ENCODE measurements at regions not wholly inside any gene's neighbourhood (a gene's known extent, or its start where the extent isn't known, plus 50 kb on each side); places are given as distances from the start of the nearest gene placed in this dataset.

DNA sequence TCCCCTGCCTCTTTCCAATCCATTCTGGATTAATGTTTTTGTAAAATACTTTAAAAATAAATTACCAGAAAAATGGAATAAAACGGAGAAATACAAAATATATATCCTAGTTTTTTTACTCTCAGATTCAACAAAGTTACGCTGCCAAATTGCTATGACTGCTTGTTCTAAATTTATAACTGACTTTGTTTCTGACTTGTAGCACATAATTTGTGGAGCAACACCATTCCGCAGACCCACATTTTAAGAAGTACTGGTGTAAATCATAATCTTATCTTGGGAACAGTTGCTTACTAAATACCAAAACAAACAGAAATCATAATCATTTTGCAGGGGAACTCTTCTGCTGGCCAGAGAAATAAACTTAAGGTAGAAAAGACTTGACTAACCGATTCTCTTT lies 339.4 kb upstream of the CBLB start:
- TF ChIP-seq EZH2 (IDR thresholded peaks at IDR 0.05; ENCODE audit: low read depth, unreplicated experiment) (no peak), ZNF114 (CRISPR knock-in tag; IDR thresholded peaks at IDR 0.05) (no peak), POLR2AphosphoS5 (IDR thresholded peaks at IDR 0.05; ENCODE audit: low read depth) (no peak), ZNF331 (CRISPR knock-in tag; IDR thresholded peaks at IDR 0.05; ENCODE audit: low read depth) (no peak), STAT1 (IDR thresholded peaks at IDR 0.05; ENCODE audit: unreplicated experiment) (no peak), EZH2phosphoT487 (IDR thresholded peaks at IDR 0.05; ENCODE audit: unreplicated experiment) (no peak), CREB1 (CRISPR knock-in tag; IDR thresholded peaks at IDR 0.05; ENCODE audit: low read depth) (no peak), JUNB (IDR thresholded peaks at IDR 0.05; ENCODE audit: unreplicated experiment) (no peak)
- TF ChIP-seq, protein P1, sequence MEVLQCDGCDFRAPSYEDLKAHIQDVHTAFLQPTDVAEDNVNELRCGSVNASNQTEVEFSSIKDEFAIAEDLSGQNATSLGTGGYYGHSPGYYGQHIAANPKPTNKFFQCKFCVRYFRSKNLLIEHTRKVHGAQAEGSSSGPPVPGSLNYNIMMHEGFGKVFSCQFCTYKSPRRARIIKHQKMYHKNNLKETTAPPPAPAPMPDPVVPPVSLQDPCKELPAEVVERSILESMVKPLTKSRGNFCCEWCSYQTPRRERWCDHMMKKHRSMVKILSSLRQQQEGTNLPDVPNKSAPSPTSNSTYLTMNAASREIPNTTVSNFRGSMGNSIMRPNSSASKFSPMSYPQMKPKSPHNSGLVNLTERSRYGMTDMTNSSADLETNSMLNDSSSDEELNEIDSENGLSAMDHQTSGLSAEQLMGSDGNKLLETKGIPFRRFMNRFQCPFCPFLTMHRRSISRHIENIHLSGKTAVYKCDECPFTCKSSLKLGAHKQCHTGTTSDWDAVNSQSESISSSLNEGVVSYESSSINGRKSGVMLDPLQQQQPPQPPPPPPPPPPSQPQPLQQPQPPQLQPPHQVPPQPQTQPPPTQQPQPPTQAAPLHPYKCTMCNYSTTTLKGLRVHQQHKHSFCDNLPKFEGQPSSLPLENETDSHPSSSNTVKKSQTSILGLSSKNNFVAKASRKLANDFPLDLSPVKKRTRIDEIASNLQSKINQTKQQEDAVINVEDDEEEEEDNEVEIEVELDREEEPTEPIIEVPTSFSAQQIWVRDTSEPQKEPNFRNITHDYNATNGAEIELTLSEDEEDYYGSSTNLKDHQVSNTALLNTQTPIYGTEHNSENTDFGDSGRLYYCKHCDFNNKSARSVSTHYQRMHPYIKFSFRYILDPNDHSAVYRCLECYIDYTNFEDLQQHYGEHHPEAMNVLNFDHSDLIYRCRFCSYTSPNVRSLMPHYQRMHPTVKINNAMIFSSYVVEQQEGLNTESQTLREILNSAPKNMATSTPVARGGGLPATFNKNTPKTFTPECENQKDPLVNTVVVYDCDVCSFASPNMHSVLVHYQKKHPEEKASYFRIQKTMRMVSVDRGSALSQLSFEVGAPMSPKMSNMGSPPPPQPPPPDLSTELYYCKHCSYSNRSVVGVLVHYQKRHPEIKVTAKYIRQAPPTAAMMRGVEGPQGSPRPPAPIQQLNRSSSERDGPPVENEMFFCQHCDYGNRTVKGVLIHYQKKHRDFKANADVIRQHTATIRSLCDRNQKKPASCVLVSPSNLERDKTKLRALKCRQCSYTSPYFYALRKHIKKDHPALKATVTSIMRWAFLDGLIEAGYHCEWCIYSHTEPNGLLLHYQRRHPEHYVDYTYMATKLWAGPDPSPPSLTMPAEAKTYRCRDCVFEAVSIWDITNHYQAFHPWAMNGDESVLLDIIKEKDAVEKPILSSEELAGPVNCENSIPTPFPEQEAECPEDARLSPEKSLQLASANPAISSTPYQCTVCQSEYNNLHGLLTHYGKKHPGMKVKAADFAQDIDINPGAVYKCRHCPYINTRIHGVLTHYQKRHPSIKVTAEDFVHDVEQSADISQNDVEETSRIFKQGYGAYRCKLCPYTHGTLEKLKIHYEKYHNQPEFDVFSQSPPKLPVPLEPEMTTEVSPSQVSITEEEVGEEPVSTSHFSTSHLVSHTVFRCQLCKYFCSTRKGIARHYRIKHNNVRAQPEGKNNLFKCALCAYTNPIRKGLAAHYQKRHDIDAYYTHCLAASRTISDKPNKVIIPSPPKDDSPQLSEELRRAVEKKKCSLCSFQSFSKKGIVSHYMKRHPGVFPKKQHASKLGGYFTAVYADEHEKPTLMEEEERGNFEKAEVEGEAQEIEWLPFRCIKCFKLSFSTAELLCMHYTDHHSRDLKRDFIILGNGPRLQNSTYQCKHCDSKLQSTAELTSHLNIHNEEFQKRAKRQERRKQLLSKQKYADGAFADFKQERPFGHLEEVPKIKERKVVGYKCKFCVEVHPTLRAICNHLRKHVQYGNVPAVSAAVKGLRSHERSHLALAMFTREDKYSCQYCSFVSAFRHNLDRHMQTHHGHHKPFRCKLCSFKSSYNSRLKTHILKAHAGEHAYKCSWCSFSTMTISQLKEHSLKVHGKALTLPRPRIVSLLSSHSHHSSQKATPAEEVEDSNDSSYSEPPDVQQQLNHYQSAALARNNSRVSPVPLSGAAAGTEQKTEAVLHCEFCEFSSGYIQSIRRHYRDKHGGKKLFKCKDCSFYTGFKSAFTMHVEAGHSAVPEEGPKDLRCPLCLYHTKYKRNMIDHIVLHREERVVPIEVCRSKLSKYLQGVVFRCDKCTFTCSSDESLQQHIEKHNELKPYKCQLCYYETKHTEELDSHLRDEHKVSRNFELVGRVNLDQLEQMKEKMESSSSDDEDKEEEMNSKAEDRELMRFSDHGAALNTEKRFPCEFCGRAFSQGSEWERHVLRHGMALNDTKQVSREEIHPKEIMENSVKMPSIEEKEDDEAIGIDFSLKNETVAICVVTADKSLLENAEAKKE (CRISPR knock-in tag; IDR thresholded peaks at IDR 0.05) = no peak
- TF ChIP-seq, protein P2, sequence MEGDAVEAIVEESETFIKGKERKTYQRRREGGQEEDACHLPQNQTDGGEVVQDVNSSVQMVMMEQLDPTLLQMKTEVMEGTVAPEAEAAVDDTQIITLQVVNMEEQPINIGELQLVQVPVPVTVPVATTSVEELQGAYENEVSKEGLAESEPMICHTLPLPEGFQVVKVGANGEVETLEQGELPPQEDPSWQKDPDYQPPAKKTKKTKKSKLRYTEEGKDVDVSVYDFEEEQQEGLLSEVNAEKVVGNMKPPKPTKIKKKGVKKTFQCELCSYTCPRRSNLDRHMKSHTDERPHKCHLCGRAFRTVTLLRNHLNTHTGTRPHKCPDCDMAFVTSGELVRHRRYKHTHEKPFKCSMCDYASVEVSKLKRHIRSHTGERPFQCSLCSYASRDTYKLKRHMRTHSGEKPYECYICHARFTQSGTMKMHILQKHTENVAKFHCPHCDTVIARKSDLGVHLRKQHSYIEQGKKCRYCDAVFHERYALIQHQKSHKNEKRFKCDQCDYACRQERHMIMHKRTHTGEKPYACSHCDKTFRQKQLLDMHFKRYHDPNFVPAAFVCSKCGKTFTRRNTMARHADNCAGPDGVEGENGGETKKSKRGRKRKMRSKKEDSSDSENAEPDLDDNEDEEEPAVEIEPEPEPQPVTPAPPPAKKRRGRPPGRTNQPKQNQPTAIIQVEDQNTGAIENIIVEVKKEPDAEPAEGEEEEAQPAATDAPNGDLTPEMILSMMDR (conservative IDR thresholded peaks at IDR 0.05; ENCODE audit: low read depth in 2 of 2) = no peak
- TF ChIP-seq, protein P3, sequence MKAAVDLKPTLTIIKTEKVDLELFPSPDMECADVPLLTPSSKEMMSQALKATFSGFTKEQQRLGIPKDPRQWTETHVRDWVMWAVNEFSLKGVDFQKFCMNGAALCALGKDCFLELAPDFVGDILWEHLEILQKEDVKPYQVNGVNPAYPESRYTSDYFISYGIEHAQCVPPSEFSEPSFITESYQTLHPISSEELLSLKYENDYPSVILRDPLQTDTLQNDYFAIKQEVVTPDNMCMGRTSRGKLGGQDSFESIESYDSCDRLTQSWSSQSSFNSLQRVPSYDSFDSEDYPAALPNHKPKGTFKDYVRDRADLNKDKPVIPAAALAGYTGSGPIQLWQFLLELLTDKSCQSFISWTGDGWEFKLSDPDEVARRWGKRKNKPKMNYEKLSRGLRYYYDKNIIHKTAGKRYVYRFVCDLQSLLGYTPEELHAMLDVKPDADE (IDR thresholded peaks at IDR 0.05) = no peak
- TF ChIP-seq, protein P4, sequence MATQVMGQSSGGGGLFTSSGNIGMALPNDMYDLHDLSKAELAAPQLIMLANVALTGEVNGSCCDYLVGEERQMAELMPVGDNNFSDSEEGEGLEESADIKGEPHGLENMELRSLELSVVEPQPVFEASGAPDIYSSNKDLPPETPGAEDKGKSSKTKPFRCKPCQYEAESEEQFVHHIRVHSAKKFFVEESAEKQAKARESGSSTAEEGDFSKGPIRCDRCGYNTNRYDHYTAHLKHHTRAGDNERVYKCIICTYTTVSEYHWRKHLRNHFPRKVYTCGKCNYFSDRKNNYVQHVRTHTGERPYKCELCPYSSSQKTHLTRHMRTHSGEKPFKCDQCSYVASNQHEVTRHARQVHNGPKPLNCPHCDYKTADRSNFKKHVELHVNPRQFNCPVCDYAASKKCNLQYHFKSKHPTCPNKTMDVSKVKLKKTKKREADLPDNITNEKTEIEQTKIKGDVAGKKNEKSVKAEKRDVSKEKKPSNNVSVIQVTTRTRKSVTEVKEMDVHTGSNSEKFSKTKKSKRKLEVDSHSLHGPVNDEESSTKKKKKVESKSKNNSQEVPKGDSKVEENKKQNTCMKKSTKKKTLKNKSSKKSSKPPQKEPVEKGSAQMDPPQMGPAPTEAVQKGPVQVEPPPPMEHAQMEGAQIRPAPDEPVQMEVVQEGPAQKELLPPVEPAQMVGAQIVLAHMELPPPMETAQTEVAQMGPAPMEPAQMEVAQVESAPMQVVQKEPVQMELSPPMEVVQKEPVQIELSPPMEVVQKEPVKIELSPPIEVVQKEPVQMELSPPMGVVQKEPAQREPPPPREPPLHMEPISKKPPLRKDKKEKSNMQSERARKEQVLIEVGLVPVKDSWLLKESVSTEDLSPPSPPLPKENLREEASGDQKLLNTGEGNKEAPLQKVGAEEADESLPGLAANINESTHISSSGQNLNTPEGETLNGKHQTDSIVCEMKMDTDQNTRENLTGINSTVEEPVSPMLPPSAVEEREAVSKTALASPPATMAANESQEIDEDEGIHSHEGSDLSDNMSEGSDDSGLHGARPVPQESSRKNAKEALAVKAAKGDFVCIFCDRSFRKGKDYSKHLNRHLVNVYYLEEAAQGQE (IDR thresholded peaks at IDR 0.05; ENCODE audit: unreplicated experiment) = no peak
- ATAC-seq = no peak

More for the DNA sequence above, 339.4 kb upstream of the CBLB start:
- DNase-seq (ENCODE audit: low spot score) = no peak
- Histone ChIP-seq H2AFZ (no peak overlapping the region), H3K9me2 (ENCODE audit: insufficient read depth) (no peaks in the 10 kb centered on the region), H3K36me3 (ENCODE audit: insufficient read depth) (no peaks in the 10 kb centered on the region; the same call in 1 of the 2 replicates), H3K79me2 (replicated peaks; ENCODE audit: insufficient read depth) (no peaks in the 10 kb centered on the region), H3K4me3 (no peak overlapping the region), H4K20me1 (replicated peaks; ENCODE audit: insufficient read depth) (no peaks in the 10 kb centered on the region), H3K27ac (ENCODE audit: low read depth) (no peak overlapping the region), H3K4me2 (no peak overlapping the region), H3K4me1 (ENCODE audit: insufficient read depth) (0 out of 2 replicates have a peak, but pooled peaks cover 7% of the 10 kb centered on the region), H3F3A (replicated peaks; ENCODE audit: low read depth) (no peaks in the 10 kb centered on the region), H3K27me3 (ENCODE audit: insufficient read depth) (no peaks in the 10 kb centered on the region)
- no peaks in the 10 kb centered on the region for H3K27me3 Mint-ChIP-seq (ENCODE audit: insufficient read depth, low read depth, poor library complexity)
- peaks cover 10% of the 10 kb centered on the region; the same call in 2 of the 3 replicates for H3K9me3 Mint-ChIP-seq
- no peak overlapping the region; the same call in 1 of the 2 replicates for H3K27ac Mint-ChIP-seq
- H3K36me3 Mint-ChIP-seq (ENCODE audit: low read depth) = peaks cover 10% of the 10 kb centered on the region; the same call in 2 of the 3 replicates
- H3K4me1 Mint-ChIP-seq = peaks cover 8% of the 10 kb centered on the region
- H3K4me3 Mint-ChIP-seq = no peak overlapping the region

Data from GM23338 (cell line).